ENCODE measurements at regions not wholly inside any gene's neighbourhood (a gene's known extent, or its start where the extent isn't known, plus 50 kb on each side); places are given as distances from the start of the nearest gene placed in this dataset.
"Not testable (repeated sequence)": the region's sequence is repeated elsewhere in the genome, so short reads cannot be mapped to it uniquely, and the experiment has no call there.

- DNase-seq (ENCODE audit: low read depth in 2 of 2) = no peak
These were observed 128.8 kb upstream of the SMIM30 start for GRCh38 chr7:113247198-113247597.

DNA sequence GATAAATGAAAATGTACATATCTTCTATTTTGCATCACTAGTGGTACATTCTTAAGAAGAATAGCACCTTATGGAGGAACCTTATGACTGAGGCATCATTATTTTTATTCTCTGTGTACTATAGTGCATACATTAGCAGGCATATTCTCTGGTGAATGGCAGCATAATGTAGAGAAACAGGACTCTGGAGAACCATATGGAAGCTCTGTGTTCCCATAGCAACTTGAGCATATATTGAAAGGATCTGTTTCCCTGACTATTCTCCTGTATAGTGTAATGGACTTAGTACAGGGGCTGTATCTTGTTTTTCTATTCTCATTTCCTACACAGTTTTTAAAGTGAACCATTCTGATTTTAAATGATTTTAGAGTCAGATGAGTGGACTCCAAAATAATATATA, 128.4 kb upstream of the SMIM30 start:
- no peak for DNase-seq (ENCODE audit: low read depth in 2 of 2)

DNA sequence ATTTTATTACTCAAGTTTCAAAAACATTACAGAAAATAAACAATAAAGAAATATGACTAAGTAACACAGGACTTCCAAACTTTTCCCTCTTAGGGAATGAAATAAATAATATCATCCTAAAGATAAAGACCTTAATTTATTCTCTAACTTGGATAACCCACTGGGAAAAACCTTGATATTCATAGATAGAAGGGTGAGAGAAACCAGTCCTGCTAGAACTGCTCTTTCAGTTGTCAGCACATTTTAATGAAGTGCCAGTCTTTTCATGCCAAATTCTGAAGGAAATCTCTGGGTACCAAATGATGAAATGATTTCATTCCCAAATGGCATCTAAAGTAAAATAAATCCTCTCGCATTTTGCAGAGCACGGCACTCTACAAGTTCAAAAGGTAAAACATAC, 114.5 kb upstream of the SMIM30 start:
- DNase-seq (ENCODE audit: low read depth in 2 of 2) = no peak

- DNase-seq (ENCODE audit: low read depth in 2 of 2) = no peak
These were observed 112.3 kb upstream of the SMIM30 start for GRCh38 chr7:113230691-113231090.

DNA sequence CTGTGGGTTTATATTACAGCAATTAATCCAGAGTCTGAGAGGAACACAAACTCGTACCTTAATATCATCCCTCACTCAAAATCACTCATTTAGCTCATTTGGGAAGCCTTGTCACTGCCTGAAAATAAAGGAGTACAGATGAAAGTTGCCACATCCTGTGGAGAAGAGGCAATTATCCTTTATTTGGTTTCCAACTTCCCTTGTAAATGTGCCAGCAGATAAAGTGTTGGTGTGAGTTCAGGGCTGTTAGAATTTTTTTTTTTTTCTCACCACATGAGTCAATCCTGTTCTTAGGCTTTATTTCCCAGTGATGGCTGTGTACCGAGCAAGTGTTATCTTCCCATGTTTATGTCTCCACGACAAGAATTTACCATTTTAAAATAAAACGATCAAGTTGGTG, 99.0 kb upstream of the SMIM30 start:
- DNase-seq (ENCODE audit: low read depth in 2 of 2) = no peak

GRCh38 chr7:113216038-113216437, 97.7 kb upstream of the SMIM30 start:
- DNase-seq (ENCODE audit: low read depth in 2 of 2) = no peak

GRCh38 chr7:113209449-113210203, 91.3 kb upstream of the SMIM30 start:
- no peak for DNase-seq (ENCODE audit: low read depth in 2 of 2)

DNA sequence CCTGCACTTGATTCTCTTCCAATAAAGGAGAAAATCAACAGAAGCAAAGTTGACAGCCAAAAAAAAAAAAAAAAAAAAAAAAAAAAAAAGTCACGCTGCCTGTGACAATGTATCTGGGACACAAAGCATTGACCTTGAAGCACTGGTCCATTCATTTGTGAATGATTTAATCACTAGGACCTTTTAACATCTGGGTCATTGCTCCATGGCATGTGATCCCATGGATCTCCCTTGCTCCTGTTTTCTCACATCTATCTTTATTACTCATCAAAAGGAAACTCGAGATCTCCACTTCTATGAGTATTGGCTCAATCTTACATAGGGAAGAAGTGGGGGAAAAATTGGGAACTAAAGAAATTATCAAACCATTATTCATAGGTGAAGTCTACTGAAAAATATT, 89.6 kb upstream of the SMIM30 start:
- DNase-seq (ENCODE audit: low read depth in 2 of 2) = no peak

- DNase-seq (ENCODE audit: low read depth in 2 of 2) = no peak
These were observed 89.1 kb upstream of the SMIM30 start for GRCh38 chr7:113207441-113207840.

- DNase-seq (ENCODE audit: low read depth in 2 of 2) = no peak
These were observed 86.1 kb upstream of the SMIM30 start for GRCh38 chr7:113204415-113204814.

GRCh38 chr7:113202284-113202683, 83.9 kb upstream of the SMIM30 start:
- DNase-seq (ENCODE audit: low read depth in 2 of 2) = no peak

DNA sequence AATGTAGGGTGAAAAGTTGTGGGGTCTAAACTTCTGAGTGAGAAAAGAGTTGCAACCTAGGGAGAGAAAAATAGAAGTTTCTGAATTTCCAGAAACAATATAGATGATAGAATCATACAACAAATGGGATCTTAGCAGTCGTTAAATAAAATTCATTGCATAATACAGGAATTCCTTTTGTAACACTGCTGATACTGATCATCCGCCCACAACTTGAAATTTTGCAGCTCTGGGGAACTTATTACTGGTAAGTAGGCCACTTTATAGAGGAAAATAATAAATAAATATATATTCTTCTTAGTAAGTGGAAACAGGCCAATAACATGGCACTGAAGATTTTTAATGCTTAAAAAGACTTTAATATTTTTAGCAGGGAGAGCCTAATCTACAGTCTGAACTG, 81.9 kb upstream of the SMIM30 start:
- no peak for DNase-seq (ENCODE audit: low read depth in 2 of 2)

DNA sequence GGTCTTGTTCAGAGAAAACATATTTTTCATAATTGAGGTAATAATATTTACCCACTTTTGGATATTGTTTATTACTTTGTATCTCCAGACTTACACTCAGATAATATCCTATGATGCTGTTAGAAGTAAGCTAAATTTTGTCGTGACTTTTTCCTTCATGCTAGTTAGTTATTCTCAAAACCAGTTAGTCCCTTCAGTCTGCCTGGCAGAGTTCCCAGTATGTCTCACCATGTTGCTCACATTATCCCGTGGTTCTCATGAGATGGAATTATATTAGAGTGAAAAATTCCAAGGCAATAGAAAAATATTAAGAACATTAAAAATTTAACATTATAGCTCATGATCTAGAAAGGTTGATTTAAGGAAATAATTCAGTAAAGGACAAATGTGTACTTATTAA, 81.5 kb upstream of the SMIM30 start:
- no peak for DNase-seq (ENCODE audit: low read depth in 2 of 2)

GRCh38 chr7:113199136-113199535, 80.8 kb upstream of the SMIM30 start:
- no peak for DNase-seq (ENCODE audit: low read depth in 2 of 2)

DNA sequence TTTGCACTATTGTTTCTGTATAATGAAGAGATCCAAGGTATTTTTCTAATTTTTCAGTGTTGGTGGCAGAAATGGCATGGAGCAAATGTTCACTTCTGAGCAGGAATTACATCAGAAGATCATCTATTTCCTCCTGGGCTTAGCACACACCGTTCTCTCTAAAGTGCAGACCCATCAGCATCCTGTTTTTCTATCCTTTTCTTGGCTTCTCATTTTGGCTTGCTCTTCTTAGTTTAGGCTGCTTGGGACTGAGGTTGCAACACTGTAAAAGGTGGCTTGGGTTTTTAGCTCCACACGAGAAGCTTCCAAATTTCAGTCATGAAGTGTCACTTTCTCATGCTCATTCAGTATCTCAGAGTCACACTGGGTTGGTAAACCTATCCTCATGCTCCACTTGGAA, 79.9 kb upstream of the SMIM30 start:
- DNase-seq (ENCODE audit: low read depth in 2 of 2) = no peak

GRCh38 chr7:113197274-113197673, 78.9 kb upstream of the SMIM30 start:
- no peak for DNase-seq (ENCODE audit: low read depth in 2 of 2)

DNA sequence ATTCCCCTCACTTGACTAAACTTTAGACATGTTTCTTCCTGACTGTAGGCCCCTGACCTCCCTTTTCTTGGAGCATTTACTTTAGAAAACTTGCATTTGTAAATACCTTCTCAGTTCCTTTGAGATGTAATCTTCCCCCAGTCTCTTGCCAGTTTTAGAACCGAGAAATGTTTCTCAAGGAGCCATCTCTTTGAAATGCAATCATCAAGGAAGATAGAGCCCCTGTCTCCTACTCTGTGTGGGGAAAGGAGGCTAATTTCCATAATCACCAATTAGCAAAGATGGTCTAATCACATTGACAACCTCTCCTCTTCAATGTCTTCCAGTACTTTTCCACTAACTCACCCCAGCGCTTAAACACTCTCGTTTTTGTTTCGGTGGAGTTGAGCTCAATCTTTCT, 70.0 kb upstream of the SMIM30 start:
- DNase-seq (ENCODE audit: low read depth in 2 of 2) = no peak

- no peak for DNase-seq (ENCODE audit: low read depth in 2 of 2)
These were observed 61.0 kb upstream of the SMIM30 start for GRCh38 chr7:113179313-113179712.

DNA sequence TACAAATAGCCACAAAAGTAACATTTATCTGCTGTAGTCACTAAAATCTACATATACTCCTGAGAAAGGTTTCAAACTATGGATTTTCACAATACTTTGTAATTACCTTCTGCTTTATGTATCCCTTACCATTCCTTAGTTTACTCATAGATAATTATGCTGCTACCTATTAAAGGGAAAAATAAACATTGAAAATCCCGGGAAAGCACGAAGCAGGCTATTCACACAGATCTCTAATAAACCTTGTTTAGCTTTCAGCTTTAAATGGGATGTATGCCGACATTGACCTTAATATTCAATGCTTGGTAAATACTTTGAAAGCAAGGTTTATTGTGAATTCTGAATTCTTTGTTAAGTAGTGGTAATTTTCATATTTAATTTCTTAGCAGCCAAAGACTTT, 58.5 kb upstream of the SMIM30 start:
- no peak for DNase-seq (ENCODE audit: low read depth in 2 of 2)

DNA sequence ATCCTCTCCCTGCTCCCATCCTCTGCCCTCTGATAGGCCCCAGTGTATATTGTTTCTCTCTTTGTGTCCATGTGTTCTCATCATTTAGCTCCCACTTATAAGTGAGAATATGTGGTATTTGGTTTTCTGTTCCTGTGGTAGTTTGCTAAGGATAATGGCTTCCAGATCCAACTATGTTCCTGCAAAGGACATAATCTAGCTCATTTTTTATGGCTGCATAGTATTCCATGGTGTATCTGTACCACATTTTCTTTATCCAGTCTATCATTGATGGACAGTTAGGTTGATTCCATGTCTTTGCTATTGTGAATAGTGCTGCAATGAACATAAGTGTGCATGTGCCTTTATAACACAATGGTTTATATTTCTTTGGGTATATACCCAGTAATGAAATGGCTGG, 57.8 kb upstream of the SMIM30 start:
- DNase-seq (ENCODE audit: low read depth in 2 of 2) = not testable (repeated sequence)

- no peak for DNase-seq (ENCODE audit: low read depth in 2 of 2)
These were observed 57.3 kb upstream of the SMIM30 start for GRCh38 chr7:113175525-113176104.

GRCh38 chr7:113172726-113173125, 54.4 kb upstream of the SMIM30 start:
- no peak for DNase-seq (ENCODE audit: low read depth in 2 of 2)

DNA sequence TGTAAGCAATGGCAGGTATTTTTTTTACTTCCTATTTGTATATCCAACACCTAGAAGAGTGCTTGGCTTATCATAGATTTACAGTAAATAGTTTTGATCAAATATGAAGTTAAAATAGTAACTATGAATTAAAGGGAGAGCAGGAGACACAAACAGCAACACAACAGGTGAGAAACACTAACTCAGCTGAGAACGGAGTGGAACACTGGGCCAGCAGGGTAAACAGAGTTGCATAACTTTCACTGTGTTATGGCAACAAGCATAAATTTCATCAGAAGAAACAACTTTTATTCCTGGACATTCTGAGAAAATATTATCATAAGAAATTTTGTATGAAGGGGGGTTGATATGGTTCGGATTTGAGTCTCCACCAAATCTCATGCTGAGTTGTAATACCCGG, 52.2 kb upstream of the SMIM30 start:
- no peak for DNase-seq (ENCODE audit: low read depth in 2 of 2)

Data from stimulated activated CD8-positive, alpha-beta memory T cell treated with anti-CD3 and anti-CD28 coated beads, Interleukin-15, amount 100 ng/mL, for 48 hours (primary cell).